NCI-H69 (cell line): ENCODE measurements at regions not wholly inside any gene's neighbourhood (a gene's known extent, or its start where the extent isn't known, plus 50 kb on each side); places are given as distances from the start of the nearest gene placed in this dataset.
"Not testable (repeated sequence)": the region's sequence is repeated elsewhere in the genome, so short reads cannot be mapped to it uniquely, and the experiment has no call there.

Source experiments
- DNase-seq: peaks from one replicate; lab custom pipeline; 2025; lab: John Stamatoyannopoulos, UW

DNA sequence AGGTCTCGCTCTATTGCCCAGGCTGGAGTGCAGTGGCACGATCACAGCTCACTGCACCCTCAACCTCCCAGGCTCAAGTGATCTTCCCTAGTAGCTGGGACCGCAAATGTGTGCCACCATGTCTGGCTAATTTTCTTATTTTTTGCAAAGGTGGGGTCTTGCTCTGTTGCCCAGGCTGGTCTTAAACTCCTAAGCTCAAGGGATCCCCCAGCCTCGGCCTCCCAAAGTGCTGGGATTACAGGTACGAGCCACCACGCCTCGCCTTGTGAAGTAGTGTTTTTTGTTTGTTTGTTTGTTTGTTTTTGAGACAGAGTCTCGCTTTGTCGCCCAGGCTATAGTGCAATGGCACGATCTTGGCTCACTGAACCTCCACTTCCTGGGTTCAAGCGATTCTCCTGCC, 125.5 kb downstream of the HAUS1 start:
- DNase-seq: not testable (repeated sequence)

DNA sequence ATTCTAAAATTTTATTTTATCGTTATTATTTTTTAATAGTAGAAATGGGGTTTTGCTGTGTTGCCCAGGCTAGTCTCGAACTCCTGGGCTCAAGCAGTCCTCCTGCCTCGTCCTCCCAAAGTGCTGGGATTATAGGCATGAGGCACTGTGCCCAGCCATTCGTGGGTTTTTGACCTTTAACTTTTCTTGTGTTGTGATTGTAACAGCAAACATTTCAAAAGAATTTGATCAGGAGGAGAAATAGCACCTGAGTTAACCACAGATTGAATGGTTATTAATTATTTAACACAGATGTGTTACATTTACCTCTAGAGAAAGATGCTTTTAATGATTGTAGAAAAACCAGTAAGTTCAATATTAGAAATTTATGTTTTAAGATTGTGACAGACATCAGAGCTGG, 132.0 kb downstream of the HAUS1 start:
- DNase-seq: no peak

DNA sequence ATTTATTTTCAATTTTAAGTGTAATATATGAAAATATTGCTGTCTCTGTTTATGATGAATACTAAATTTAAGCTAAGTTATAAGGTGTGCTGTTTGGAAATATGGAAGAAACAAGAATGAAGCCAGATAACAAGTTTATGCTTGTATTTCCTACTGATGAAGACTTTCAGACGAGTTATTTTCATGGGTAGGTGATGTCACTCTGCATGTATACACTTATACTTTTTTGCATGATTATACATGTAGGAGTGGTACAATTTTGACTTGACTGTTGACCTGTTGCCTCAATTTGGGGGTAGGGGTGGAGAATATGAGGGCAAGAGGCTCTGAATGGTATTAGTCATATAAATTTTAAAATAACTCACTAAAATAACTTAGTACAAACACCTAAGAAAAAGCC, 133.7 kb downstream of the HAUS1 start:
- no peak for DNase-seq

DNA sequence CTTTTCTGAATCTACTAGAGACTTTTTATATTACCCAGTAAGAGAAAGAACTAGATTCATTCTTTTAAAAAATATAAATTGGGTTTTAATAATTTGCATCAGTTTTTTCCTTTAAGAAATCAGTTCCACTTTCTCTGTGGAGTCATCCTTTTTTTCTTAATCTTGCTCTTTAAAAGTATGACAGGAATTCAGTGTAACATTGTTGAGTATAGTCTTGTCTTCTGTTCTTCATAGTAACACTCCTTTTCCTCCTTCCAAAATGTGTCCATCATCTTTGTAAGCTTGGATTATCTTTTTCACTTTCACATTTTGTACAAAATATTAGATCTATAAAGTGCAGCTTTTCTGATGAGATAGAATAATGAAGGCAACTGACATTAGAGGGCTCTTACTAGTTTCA, 135.4 kb downstream of the HAUS1 start:
- no peak for DNase-seq

DNA sequence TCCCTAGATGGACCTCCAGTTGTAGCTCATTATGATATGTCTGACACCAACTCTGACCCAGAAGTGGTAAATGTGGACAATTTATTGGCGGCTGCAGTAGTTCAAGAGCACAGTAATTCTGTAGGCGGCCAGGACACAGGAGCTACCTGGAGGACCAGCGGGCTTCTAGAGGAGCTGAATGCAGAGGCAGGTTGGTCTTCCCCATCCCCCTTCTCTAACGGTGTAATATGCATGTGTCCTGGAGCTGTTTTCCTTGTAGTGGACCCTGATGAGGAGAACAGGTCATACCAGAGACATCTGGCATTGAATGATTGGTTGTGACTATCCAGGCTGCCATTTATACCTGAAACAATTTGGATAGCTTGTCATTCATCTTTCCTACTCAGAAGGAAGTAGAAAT, 135.8 kb downstream of the HAUS1 start:
- DNase-seq: no peak

DNA sequence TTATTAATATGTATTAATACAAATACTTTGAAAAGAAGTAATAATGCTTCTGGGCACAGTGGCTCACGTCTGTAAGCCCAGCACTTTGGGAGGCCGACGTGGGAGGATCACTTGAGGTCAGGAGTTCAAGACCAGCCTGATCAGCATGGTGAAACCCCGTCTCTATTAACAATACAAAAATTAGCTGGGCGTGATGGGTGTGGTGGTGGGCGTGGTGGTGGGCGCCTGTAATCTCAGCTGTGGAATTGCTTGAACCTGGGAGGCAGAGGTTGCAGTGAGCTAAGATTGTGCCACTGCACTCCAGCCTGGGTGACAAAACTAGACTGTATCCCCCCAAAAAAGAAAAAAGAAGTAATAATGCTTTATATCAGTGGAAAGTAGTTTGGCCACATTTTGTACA, 137.2 kb downstream of the HAUS1 start:
- not testable (repeated sequence) for DNase-seq

DNA sequence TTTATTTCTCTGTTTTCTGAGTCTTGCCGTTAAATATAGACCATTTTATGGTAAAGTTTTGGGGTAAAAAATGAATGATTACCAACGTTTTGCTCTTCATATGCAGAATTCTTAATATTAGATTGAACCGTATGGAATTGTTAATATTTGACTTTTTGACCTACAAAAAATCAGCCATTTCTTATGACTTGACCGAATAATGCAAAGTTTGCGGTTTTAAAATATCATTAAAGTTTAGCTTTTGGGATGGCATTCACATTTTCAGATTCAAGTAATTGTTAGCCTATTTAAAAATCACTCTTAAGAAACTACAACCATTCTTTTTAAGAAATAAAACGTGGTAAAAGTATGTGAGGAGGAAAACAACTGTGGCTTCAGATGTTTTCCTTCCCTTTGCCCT, 138.0 kb downstream of the HAUS1 start:
- no peak for DNase-seq

DNA sequence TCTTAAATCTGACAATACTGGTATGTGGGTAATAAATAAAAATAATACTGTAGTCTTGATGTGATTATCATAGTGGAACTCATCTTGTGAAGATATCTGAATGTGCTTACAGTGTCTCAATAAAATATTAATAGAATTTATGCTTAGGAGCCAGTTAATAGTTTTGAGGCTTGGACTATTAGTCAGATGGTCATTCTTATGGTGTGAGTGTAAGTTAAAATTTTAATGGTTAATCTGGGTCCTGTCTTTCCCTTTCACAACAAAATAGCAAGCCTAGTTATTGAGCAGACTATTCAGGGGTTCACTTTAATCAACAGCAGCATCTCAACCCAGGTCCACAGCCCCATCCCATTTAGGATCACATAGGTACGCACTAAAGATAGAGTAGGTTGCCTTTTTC, 138.9 kb downstream of the HAUS1 start:
- DNase-seq: no peak

DNA sequence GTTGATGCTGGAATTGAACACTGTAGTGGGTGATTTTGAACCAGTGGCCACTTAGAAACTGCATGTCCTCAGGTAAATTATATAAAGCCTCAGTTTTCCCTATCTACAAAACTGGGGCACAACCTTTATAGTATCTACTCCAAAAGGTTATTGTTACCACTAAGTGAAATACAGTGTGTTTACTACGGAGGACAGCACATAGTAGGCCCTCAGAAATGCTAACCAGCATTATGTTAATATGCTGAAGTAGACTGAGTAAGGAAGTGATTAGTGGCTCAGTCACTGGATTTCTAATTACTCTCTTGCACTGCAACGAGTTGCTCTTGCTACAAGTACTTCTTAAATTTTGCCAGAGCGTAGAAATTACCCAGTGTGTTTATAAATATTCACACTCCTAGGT, 139.5 kb downstream of the HAUS1 start:
- DNase-seq: no peak

DNA sequence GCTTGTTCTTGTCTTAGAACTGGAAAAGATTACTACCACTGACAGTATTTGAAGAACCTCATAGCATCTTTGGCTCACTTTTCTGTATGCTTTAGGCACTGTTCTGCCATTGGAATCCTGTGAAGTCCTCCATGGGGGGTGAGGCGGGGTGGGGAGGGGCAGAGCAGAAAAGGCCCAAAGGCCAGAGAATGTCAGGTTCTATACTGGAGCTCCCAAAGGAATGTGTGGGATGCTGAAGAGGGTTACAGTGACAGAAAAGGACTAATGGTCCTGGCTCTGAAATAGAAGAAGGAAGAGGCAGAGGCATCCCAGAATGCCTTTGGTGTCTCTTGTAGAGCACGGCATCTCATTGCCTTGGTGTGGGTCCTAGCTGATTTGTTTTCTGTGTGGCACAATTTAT, 141.9 kb downstream of the HAUS1 start:
- no peak for DNase-seq

DNA sequence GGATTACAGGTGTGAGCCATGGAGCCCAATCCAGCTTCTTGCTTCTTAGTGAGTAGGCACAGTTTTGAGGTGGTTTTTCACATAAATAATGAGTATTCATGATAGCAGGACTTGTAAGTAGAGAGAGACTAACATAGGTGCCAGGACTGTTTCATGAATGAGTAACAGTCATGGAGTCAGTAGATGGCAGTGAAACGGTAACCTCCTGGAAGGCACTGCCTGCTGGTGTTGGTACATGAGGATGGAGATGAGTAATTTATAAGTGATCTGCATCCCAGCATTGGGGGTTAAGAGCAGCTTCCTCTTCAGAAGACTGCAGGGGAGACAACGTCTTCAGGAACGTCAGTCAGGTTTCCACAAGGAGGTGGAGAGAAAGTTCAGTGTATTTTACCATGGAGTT, 143.8 kb downstream of the HAUS1 start:
- no peak for DNase-seq

DNA sequence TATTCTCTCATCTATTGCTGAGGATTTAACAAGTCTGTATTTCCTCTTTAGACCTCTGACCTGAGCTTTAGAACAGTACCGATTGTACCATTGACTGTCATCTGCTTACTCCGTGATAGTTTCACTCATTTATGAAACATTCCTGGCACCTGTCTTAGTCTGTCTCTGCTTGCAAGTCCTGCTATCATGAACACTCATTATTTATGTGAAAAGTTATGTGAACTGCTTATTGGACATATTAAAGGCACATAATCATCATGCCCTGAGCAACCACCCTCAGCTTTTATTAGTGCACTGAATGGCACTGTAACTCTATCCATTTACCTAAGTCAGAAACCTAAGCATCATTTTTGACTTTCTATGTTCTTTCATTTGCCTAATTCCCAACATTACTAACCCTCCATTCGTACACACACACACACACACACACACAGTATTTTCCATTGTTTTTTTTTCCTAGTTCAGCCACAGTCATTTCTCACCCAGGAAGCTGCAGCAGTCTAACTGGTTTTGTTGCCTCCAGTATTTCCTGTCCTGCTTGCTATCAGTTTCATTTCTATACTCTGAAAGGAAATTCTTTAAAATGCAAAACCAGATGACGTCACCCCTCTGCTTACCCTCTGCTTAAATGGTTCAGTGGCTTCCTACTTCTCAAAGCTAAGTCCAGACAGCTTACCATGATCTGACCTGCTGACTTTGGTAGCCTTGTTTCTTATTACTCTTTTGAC, 146.1 kb downstream of the HAUS1 start:
- peak; percentile 36 for DNase-seq

DNA sequence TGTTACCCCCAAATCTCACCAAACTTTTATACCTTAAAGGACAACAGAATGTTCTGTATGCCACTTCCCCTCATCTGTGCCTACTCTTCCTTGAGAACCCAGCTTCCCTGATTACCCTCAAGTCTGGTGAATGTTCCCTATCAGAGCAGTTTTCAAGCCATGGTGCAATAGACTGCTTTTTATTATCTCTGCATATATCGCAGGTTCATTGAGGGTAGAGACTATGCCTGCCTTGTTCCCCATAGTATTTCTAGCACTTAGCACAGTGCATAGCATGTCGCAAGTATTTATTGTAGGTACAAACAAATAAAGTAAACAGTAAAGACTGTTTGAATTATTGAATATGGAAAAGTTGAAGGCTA, 146.6 kb downstream of the HAUS1 start:
- DNase-seq: no peak

DNA sequence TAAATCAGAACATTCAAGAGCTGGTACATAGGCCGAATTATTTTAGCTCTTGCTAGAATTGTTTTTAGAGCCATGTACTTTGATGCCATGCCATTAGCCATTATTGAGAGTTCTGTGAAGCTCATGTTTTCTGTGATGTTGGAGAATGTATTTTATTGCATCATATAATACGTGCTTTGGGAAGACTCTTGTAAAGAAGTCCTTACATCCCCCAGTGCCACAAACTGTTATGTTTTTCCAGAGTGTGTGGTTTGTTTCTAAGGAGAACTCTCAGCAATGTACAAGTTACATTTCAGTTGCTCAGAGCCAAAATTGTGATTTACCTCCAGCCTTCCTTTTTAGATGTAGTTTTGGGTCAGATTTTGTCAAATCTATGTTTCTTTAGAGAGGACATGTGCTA, 148.6 kb downstream of the HAUS1 start:
- no peak for DNase-seq

DNA sequence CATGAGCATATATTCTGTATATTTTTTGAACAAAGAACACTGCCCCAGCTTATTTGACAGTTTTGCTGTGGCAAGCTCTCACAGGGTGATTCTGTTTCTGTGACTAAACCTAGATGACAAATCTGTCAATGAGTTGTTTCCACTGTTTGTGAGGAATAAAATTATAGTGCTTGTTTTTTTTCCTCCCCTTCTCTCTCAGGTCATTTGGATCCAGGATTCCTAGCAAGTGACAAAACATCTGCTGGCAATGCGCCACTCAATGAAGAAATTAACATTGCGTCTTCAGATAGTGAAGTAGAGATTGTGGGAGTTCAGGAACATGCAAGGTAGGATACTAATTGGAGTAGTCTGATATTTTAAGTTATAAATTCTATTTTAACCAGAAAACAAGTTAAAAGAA, 149.3 kb downstream of the HAUS1 start:
- no peak for DNase-seq

DNA sequence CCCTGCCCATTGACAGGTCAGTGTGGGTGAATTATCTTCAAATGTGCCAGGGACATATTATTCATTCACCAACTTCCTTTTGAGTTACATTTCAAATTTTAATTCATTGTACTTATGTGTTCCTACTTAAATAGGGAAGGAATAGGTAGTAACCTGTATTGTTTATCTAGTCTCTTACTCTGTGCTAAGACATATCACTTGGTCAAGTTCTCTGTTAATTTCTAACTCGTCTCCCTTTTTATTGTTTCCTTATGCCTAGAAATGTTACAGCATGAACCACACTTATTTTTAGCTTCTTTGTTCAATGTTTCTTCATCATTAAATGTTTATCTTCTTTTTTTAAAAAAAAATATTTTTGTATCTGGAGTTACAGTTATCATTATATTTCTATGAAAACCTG, 151.9 kb downstream of the HAUS1 start:
- no peak for DNase-seq

DNA sequence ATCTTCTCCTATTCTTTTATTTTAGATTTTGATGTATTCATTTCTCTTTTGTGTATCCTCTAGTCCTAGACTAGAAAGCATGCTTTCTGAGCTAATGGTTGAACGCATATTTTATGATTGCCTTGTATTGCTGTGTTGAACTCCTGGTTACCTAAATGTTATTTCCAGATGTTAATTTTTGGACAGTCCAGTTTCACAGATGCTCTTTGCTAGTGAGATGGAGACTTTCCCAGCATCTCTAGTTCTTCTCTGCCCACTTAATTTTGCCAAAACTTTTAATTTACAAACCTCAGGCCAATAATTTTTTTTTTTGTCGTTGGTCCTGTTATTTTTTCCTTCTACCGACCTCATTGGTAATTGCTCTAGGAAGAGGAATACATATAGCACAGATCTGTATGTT, 153.2 kb downstream of the HAUS1 start:
- DNase-seq: no peak

DNA sequence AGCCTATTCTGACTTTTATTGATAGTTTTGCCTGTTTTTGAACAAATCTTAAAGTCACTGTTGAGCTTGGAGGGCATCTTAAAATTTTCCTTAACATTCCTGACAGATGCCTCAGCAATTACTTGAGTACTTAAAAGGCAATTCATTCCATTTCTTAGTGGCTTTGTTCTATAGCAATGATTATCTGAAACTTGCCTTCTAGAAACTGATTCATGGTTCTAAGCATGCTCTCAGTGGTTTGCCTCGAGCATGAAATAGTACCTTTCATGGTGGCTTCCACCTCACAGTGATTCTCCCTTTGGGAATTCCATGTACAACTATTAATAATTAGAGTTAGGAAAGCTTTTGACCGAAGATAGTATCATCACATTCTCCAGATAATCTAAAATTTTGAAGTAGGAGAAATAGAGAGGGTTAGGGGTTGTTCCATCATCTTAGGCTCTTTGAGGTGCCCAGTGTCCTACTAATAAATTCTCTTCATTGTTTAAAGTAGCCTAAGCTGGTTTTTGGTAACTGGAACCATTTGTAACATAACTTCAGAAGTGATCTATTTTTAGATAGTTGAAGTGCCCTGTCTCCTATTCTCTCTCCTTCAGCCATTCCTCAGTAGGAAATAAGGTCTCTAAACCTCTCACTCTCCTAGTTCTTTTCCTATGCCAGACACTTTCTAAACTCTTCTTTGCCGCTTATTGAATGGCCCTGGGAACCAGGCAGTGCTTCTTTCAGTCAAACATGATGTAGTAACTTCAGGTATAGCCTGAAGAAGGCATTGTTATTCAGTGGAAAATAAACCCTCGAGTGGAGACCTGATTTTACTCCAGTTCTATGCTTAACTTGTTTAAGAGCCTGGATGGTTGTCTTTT, 156.1 kb downstream of the HAUS1 start:
- no peak for DNase-seq

DNA sequence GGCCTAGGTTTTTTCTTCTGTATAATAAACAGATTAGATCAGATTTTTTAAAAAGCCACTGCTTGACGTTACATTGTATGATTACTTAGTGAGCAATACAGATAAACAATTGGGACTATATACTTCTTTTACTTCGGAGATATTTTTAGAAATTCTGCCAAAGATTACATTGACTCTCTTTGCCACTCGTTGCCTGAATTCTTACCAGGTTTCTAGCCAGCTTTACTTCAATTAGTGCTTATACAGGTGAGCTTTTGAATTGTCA, 156.6 kb downstream of the HAUS1 start:
- DNase-seq: no peak

DNA sequence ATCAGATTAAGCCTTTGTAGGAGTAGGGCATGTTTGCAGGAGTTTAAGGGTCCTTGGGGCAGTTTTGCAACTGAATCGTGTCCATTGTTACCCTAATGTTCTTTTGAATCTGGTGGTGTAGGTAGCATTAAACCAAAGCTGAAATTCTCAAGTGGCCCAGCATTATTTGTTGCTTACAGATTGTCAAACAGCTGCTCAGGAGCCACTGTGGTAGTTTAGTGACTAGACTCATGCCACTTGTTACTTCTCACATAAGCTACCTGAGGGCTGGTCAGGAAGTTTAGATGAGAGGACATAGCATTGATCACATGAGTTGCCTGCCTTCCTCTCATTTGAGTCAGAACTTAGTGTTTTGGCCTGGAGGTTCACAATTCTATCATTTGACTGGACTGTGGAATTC, 157.6 kb downstream of the HAUS1 start:
- no peak for DNase-seq

DNA sequence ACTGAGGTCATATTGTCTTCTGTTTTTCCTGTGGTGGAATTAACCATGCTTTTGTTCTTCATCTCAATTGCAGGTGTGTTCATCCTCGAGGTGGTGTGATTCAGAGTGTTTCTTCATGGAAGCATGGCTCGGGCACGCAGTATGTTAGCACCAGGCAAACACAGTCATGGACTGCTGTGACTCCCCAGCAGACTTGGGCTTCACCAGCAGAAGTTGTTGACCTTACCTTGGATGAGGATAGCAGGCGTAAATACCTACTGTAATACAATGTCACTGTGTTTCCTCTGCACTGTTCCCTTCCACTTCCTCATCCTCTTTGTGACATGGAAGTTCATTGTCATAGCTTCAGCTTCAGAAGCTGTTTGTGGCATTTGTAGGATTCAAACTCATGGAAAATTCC, 158.7 kb downstream of the HAUS1 start:
- DNase-seq: no peak

DNA sequence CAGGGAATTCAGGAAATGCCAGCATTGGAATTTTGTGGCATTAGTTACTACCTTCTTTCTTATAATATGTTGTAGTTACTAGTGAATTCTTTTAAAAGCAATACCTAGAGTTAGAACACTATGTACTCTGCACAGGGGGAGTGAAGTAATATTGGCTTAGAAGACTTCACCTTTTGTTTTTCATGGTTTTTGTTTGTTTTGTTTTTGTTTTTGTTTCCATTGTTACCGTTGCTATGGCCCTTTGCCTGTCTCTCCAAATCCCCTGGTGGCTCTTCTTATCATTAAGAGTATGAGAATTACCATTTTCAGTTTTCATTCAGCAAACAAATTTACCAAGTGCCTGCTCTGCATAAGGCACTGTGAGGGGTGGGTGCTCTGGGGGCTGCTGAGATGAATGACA, 160.1 kb downstream of the HAUS1 start:
- DNase-seq: peak; percentile 20

DNA sequence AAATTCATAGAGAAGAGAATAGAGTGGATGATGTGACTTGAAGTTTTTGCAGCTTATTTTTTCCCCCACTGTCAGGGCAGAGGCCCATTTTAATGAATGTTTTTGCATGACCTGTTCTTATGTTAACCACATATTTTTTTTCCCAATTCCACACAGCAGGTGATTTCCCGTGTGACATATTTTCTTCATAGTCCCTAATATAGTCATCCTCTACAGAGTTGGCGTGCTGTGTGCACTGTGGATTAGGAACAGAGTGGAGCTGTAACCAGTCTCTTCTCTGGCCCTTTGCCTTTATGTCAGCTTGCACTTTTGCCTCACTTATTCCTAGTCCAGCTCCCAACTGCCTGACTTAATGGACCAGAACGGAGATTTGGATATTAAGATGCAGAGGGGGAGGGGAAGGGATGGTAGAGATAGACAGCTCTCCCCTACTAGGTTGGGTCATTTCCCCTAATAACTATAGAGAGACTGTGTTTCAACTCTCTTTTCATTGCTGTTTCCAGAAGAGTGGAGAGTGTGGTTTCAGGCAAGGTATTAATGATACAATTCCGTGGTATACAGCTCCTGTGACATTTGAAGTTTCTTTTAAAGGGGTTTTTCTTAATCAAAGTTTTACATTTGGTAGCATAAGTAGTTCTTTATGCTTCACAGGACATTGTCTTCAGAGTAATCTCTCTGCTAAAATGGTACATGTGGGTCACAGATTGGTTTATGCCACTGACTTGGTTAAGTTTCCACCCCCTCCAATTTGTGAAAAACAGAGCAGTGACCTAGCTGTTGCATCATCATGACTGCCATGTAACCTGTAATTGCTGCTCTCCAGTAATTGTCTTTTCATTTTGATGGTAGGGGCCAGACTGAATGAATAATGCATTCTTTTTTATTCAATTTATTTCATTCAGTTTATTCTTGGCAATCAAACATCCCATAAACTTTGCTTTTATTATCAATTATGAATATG, 161.3 kb downstream of the HAUS1 start:
- peak; percentile 80 for DNase-seq
